Astrocyte of the cerebellum (primary cell): ENCODE measurements at regions not wholly inside any gene's neighbourhood (a gene's known extent, or its start where the extent isn't known, plus 50 kb on each side); places are given as distances from the start of the nearest gene placed in this dataset.

ENCODE experiments used
- DNase-seq: peaks from one replicate; pipeline ENCODE4 v3.0.0-alpha.2; 2011; ENCODE audit warnings: low read depth
- H3K4me3 ChIP-seq: 2 replicates; pipeline ENCODE4 v1.5.1; 2011; ENCODE audit warnings: mild to moderate bottlenecking, low read depth, low read length, moderate library complexity
- in situ Hi-C: cut with HindIII; loops from 2 replicates; pipeline ENCODE4 v1.10.0; 2017; ENCODE audit warnings: low sequenced_read_pairs
- TF ChIP-seq, protein P1 (sequence below): IDR thresholded peaks from 2 replicates; pipeline ENCODE4 v1.5.1; 2012; ENCODE audit warnings: low read length, low read depth, moderate library complexity, mild to moderate bottlenecking; ENCODE audit errors: missing control alignments

DNA sequence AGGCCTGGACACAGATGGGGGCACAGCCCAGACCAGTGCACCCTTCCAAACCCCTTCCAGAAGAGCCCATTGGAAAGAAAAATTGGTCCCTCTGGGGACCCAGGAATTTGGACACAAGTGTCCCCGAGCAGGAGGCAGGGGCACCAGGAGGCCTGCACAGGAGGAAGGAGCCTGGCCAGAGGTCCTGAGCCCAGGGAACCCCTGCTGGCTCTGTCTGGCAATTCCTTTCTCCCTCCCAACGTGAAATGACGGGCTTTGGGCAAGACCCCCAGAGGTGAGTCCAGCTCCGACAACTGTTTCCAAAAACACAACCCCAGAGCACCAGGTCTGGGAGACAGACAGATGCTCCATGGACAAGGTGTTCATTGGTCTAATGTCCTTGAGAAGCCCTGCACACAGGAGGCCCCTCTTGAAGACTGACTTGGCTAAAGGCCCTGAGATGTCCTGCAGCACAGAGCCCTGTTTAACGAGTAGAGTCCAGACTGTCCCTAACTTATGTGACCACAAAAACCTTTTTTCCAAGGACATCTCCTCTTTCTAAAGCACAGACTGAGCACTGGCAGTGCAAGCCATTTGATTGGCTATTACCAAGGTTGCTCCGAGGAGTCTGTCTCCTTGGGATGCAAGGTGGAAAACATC, 150.7 kb downstream of the OAT start:
- TF ChIP-seq, protein P1, sequence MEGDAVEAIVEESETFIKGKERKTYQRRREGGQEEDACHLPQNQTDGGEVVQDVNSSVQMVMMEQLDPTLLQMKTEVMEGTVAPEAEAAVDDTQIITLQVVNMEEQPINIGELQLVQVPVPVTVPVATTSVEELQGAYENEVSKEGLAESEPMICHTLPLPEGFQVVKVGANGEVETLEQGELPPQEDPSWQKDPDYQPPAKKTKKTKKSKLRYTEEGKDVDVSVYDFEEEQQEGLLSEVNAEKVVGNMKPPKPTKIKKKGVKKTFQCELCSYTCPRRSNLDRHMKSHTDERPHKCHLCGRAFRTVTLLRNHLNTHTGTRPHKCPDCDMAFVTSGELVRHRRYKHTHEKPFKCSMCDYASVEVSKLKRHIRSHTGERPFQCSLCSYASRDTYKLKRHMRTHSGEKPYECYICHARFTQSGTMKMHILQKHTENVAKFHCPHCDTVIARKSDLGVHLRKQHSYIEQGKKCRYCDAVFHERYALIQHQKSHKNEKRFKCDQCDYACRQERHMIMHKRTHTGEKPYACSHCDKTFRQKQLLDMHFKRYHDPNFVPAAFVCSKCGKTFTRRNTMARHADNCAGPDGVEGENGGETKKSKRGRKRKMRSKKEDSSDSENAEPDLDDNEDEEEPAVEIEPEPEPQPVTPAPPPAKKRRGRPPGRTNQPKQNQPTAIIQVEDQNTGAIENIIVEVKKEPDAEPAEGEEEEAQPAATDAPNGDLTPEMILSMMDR, result no peak
- no peak for DNase-seq
- no peak overlapping the region for H3K4me3 ChIP-seq
- in situ Hi-C loops, result loop anchor here (5.0 kb wide), 1 partner anchor 51 kb away; no protein-coding TSS in a partner anchor

DNA sequence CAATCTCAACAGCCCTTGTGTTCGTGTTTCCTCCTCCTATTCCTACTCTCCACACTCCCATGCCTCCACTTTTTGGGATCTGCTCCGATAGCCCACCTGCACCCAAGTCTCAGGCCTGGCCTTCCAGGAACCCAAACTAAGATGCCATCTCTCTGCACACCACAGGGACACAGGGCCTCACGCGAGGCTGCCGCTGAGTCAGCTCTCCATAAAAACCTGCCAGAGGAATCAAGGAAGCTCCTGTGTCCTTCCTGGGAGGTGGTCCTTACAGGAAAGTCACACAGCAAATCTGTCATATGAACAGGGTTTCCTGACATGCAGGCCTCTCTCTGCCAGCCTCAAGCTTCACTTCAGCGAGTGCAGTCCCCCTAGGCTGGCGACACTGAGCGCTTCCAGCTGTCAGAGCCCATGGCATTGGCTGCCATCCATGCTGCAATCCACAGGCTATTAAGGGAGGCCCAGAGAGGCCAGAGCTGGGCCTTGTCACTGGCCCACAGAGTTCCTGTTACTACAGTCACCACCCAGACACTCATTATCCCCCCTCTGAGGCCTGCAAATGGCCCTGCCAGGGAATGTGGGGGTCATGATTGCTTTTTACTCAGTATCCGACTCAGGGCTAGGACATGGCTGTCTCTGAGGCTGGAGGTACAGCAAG, 151.4 kb downstream of the OAT start:
- H3K4me3 ChIP-seq, result no peak overlapping the region
- in situ Hi-C loops, result loop anchor here (5.0 kb wide), 1 partner anchor 50 kb away; no protein-coding TSS in a partner anchor
- DNase-seq, result no peak
- TF ChIP-seq, protein P1, result no peak

DNA sequence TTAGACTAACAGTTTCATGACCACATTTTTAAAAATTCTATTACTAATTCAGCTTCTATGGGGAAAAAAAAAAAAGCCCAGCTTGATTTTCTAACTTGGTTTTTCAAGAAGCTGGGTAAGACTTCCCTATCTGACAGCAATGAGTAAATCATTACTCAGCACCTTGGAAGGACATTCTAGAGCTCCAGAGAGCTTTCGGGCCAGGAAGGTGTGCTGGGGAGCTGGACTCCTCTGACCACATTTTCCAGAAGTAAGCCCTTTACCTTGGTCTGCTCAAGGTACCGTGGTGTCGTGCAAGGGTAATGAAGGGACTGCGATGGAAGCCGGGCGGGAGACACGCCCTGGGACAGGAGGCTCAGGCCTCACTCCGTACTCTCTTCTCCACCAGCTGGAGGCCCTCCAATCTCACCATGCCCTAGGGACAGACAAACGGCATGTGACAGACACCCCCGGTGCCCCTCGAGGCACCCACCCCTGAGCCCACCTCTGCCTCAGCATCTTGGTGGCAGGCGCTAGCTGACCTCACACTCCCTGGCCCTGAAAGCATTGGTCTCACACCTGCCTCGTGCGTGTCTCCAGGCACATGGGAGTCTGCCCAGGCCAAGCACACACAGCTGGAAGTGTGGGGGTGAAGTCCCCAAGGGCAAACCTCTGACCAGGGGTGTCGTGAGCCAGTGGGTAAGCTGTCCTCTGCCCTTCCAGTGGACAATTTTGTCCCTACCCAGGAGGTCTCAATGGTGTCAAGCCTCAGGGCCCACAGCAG, 152.1 kb downstream of the OAT start:
- TF ChIP-seq, protein P1, result no peak
- in situ Hi-C loops, result loop anchor here (5.0 kb wide), 1 partner anchor 49 kb away; no protein-coding TSS in a partner anchor
- DNase-seq, result no peak
- H3K4me3 ChIP-seq, result no peak overlapping the region

DNA sequence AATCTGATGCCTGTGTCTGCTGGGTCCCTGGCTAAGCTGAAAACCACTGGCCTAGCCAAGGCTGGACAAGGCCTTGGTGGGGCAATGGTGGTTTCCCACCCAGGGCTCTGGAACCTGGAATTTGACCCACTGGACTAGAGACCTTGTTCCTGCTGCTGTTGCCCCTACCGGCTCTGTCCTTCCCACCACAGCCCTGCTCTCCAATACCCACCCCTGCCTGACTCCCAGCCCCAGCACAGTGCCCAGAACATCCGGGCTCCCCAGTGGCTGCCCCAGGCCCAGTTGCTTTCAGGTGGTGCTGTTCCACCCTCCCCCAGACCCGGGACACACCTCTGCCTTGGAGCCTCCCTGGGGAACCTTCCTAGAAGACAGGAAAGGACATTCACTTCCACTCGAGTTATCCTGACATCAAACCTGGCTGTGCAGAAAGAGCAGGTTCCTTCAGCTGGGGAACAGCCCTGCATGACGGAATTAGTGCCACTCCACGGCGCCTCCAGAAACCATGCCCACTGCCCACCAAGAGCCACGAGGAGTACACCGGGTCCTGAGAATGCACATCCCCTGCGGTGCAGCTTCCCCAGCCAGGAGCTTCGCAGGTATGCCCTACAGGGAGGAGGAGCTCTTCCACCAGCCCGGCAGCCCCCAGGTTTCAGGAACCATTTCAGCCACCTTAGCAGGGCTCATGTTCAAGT, 152.8 kb downstream of the OAT start:
- in situ Hi-C loops, result loop anchor here (5.0 kb wide), 1 partner anchor 49 kb away; no protein-coding TSS in a partner anchor
- TF ChIP-seq, protein P1, result no peak
- no peak for DNase-seq
- H3K4me3 ChIP-seq, result no peak overlapping the region

DNA sequence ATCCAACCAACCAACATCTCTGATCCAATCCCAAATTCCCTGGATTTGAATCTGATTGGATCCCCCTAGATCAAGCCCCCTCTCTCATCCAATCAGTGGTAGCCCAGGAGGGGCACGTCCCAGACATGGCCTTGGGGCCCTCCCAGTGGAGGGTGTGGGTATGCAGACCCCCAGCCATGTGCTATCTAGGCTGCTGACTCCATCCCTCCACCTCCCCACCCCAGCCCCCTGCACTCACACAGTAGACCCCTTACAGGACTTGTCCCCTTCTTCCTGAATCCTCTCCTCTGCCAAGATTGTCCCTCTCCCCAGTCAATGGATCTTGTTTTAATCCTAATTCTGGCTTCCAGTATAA, 153.4 kb downstream of the OAT start:
- in situ Hi-C loops, result loop anchor here (5.0 kb wide), 1 partner anchor 48 kb away; no protein-coding TSS in a partner anchor
- TF ChIP-seq, protein P1, result no peak
- H3K4me3 ChIP-seq, result no peak overlapping the region
- no peak for DNase-seq
